T-helper 2 cell treated with Interferon-gamma antibody and Interleukin-4, amounts not matched to agents 5 μg/mL and 100 μg/mL, for 36 hours (primary cell): ENCODE measurements at regions not wholly inside any gene's neighbourhood (a gene's known extent, or its start where the extent isn't known, plus 50 kb on each side); places are given as distances from the start of the nearest gene placed in this dataset.

Source experiments
- DNase-seq: peaks from one replicate; pipeline ENCODE4 v3.0.0; 2021; ENCODE audit warnings: low spot score
- H3K27ac Mint-ChIP-seq: one replicate; pipeline ENCODE4 v1.8.0; 2021; ENCODE audit warnings: mild to moderate bottlenecking, mixed read lengths
- H3K27me3 Mint-ChIP-seq: one replicate; pipeline ENCODE4 v1.8.0; 2021; ENCODE audit warnings: low read depth, mixed read lengths
- H3K36me3 Mint-ChIP-seq: one replicate; pipeline ENCODE4 v1.8.0; 2021; ENCODE audit warnings: low read depth, mixed read lengths
- H3K4me1 Mint-ChIP-seq: one replicate; pipeline ENCODE4 v1.8.0; 2021; ENCODE audit warnings: low read depth, mixed read lengths
- H3K4me3 Mint-ChIP-seq: one replicate; pipeline ENCODE4 v1.8.0; 2022; ENCODE audit warnings: mild to moderate bottlenecking, moderate library complexity, mixed read lengths
- H3K9me3 Mint-ChIP-seq: one replicate; pipeline ENCODE4 v1.8.0; 2021; ENCODE audit warnings: mixed read lengths

DNA sequence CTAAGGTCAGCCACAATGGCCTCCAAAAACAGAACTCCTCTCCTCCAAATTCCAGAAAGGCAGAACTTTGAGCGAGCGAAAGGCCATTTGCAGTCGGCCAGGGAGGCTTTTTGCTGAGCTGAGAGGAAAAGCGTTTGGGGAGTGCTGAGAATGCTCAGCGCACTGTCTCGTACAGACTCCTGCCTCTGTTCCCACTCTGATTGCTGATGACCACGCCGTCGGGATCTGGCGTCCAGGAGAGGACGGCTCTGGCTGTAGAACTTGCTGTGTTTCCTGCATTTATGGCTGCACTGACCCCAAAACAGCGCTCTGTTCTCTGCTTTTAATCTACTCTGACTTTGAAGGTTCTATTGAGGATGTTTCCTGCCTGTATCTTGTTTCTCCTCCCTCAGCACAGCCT, 82.4 kb upstream of the WSCD2 start:
- Mint-ChIP-seq H3K27ac (no peak overlapping the region), H3K4me3 (no peak overlapping the region), H3K9me3 (no peaks in the 10 kb centered on the region), H3K27me3 (peaks cover 12% of the 10 kb centered on the region), H3K4me1 (peaks cover 3% of the 10 kb centered on the region), H3K36me3 (no peaks in the 10 kb centered on the region)
- DNase-seq = no peak

DNA sequence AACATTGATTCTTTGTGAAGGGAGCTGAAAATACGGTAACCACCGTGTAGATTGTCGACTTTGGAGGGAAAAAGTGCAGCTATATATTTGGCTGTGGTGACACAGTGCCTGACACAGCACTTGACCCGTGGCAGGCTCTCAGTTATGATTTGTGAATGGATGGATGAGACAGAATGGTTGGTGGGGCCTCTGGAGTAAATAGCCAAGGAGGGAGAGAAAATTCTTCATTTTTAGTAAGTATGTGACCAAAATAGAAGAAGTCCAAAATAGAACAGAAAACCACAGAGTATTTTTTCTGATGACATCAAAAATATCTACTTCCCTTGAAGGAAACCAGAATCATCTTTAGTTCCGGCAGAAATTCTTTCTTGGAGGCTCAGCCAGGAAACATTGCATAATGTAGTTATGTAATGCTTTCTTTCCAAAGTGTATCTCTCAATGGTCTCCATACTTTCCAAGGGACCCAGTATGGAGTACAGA, 82.0 kb upstream of the WSCD2 start:
- H3K27me3 Mint-ChIP-seq = peaks cover 12% of the 10 kb centered on the region
- no peak overlapping the region for H3K27ac Mint-ChIP-seq
- no peaks in the 10 kb centered on the region for H3K9me3 Mint-ChIP-seq
- H3K4me3 Mint-ChIP-seq = no peak overlapping the region
- peaks cover 3% of the 10 kb centered on the region for H3K4me1 Mint-ChIP-seq
- no peaks in the 10 kb centered on the region for H3K36me3 Mint-ChIP-seq
- no peak for DNase-seq

DNA sequence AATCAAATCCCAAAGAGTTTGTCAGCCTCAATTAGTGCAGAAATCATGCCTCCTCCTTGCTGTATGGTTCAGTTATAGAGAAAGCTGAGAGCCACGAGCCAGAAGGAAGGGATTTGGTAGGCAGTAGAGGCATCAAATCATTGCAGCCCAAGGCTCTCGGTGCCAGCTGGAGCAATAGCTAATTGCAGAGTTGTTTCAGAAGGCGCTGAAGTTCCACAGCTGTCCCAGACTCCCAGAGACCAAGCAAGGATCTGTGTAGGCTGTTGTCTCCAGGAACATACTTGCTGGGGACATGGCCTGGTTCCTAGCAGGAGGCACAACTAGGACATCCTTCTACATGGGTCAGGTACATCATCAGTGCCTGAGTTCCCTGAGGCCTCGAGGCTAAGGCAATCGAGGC, 80.4 kb upstream of the WSCD2 start:
- peaks cover 3% of the 10 kb centered on the region for H3K4me1 Mint-ChIP-seq
- no peaks in the 10 kb centered on the region for H3K9me3 Mint-ChIP-seq
- H3K27me3 Mint-ChIP-seq = peaks cover 11% of the 10 kb centered on the region
- no peak for DNase-seq
- H3K36me3 Mint-ChIP-seq = no peaks in the 10 kb centered on the region
- no peak overlapping the region for H3K27ac Mint-ChIP-seq
- H3K4me3 Mint-ChIP-seq = no peak overlapping the region

DNA sequence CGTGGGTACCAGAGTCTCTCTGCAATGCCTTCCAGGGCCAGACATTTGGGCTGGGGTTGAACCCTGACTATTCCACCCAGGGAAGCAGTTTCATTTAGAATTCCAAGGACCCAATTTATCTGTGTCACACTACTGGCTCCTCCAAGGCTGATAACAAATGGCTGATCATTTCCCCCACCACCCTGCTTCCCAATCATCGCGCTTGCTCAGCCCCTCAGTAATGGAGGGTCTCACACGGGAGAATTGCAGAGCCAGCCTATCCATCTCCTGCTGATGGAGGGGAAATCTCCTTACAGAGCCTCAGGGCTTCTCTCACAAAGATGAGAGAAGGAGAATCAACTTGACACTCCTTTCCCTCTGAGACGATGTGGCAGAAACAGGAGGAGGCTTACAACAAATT, 78.4 kb upstream of the WSCD2 start:
- Mint-ChIP-seq H3K4me3 (no peak overlapping the region), H3K9me3 (no peaks in the 10 kb centered on the region), H3K36me3 (no peaks in the 10 kb centered on the region), H3K27me3 (peaks cover 11% of the 10 kb centered on the region), H3K4me1 (peaks cover 3% of the 10 kb centered on the region), H3K27ac (no peak overlapping the region)
- DNase-seq = no peak

DNA sequence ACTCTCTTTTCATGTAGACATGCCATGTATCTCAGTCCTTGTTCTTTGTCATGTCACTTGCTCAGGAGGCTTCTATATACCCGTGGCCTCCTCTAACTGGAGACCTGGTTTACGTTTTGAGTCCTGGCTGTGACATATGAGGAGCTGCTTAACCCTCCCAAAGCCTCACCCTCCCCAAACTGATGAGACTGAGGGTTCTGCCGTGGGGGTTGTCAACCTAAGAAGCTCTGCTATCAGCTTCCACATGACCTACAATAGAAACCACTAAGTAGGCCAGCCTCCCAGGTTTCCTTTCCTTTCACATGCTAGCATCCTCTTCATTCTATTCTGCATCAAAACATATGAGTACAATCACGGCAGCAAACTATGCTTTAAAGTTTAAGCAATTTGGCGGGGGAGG, 76.8 kb upstream of the WSCD2 start:
- H3K27me3 Mint-ChIP-seq = peaks cover 7% of the 10 kb centered on the region
- H3K4me3 Mint-ChIP-seq = no peak overlapping the region
- no peak for DNase-seq
- H3K27ac Mint-ChIP-seq = no peak overlapping the region
- H3K4me1 Mint-ChIP-seq = no peaks in the 10 kb centered on the region
- no peaks in the 10 kb centered on the region for H3K36me3 Mint-ChIP-seq
- no peaks in the 10 kb centered on the region for H3K9me3 Mint-ChIP-seq

DNA sequence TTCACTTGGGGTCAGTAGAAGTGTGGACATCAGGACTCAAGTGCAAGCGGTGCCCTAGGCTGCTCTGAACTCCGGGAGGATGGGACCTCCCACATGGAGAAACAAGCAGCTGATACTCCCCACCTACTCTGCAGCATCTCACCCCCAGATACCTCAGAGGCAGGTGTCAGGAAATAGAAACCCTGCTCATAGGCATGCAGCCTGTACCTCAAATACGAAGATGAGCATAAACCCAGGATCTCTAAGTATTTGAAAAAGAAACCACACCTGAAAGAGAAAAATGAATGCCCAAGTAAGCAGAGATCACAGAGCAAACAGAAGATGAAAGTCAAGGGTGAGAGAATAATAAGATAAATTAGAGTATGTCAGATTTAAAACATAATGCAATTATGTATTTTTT, 75.6 kb upstream of the WSCD2 start:
- no peaks in the 10 kb centered on the region for H3K9me3 Mint-ChIP-seq
- H3K4me1 Mint-ChIP-seq = no peaks in the 10 kb centered on the region
- no peak overlapping the region for H3K4me3 Mint-ChIP-seq

DNA sequence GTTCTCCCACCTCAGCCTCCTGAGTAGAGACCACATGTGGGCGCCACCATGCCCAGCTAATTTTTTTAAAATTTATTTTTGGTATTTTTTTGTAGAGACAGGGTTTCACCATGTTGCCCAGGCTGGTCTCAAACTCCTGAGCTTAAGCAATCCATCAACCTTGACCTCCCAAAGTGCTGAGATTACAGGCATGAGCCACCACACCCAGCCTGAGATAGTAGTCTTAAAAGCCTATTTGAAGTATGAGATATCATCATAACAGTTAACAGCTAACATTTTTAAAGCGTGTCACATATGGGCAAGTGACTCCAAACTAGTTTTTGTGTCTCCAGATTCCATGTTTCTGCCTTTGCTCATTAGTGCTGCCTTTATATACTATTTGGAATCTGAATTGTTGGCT, 74.6 kb upstream of the WSCD2 start:
- H3K4me3 Mint-ChIP-seq = no peak overlapping the region
- H3K4me1 Mint-ChIP-seq = no peaks in the 10 kb centered on the region
- no peaks in the 10 kb centered on the region for H3K27me3 Mint-ChIP-seq
- no peak for DNase-seq
- H3K36me3 Mint-ChIP-seq = no peaks in the 10 kb centered on the region
- H3K9me3 Mint-ChIP-seq = no peaks in the 10 kb centered on the region
- no peak overlapping the region for H3K27ac Mint-ChIP-seq

More for the DNA sequence above, 75.6 kb upstream of the WSCD2 start:
- H3K27me3 Mint-ChIP-seq = no peaks in the 10 kb centered on the region
- DNase-seq = no peak
- H3K27ac Mint-ChIP-seq = no peak overlapping the region
- H3K36me3 Mint-ChIP-seq = no peaks in the 10 kb centered on the region

DNA sequence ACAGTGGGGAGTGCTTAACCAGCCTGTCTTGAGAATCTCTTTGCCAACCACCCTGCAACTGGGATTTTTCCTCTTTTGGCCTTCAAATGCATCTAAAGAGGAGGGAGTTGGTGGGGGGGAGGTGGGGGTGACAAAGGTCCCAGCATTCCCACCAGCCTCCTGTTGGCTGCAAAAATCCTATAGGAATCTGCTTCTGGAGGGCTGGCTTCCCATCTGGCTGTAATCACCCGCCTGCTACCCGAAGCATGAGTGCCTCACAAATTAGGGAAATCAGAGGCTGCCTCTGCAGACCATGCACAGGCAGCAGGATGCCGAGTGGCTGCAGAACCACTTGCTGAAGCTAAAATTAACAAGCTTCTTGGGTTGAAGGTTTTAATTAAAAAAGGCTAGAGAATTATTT, 73.9 kb upstream of the WSCD2 start:
- H3K36me3 Mint-ChIP-seq = no peaks in the 10 kb centered on the region
- DNase-seq = no peak
- no peaks in the 10 kb centered on the region for H3K9me3 Mint-ChIP-seq
- no peak overlapping the region for H3K4me3 Mint-ChIP-seq
- no peaks in the 10 kb centered on the region for H3K4me1 Mint-ChIP-seq
- H3K27me3 Mint-ChIP-seq = no peaks in the 10 kb centered on the region
- H3K27ac Mint-ChIP-seq = no peak overlapping the region

DNA sequence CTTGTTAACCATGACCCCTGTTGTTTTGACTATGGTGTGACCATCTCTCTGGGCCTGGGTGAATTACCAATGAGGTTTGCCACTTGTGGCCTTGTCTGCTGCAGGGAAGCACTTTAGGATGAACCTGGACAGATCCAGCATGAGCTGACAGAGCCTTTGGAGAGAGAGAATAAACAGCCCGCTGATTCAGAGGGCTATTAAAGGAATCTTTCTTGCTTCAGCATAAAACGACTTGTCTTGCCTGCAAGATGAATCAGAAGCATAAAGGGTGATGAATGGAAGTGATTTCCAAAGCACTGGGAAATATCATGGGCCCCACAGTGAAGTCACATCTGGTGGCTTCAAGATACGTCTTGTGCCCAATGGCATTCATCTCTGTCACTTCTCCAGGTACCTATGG, 69.0 kb upstream of the WSCD2 start:
- no peaks in the 10 kb centered on the region for H3K9me3 Mint-ChIP-seq
- H3K4me1 Mint-ChIP-seq = no peaks in the 10 kb centered on the region
- DNase-seq = no peak
- no peaks in the 10 kb centered on the region for H3K36me3 Mint-ChIP-seq
- H3K27ac Mint-ChIP-seq = no peak overlapping the region
- no peak overlapping the region for H3K4me3 Mint-ChIP-seq
- H3K27me3 Mint-ChIP-seq = no peaks in the 10 kb centered on the region

DNA sequence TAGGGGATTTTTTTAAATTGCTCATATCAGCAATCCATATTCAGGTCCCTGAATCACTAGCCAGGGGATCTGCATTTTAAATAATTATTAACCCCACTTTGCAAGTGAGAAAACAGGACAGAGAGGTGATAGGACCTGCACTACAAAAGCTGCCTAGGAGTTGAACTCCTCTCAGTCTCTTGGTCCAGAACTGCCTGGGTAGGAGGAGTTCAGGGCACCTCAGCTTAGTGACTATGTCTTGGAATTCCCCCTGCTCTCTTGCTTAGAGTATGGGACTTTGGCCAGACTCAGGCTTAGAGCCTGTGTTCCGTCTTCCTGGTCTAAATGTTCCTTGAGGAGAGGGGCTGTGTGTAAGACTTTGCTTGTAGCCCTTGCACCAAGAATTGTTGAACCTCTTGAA, 68.2 kb upstream of the WSCD2 start:
- H3K27me3 Mint-ChIP-seq = no peaks in the 10 kb centered on the region
- no peak overlapping the region for H3K27ac Mint-ChIP-seq
- H3K36me3 Mint-ChIP-seq = no peaks in the 10 kb centered on the region
- no peaks in the 10 kb centered on the region for H3K9me3 Mint-ChIP-seq
- no peaks in the 10 kb centered on the region for H3K4me1 Mint-ChIP-seq
- H3K4me3 Mint-ChIP-seq = no peak overlapping the region
- DNase-seq = no peak

DNA sequence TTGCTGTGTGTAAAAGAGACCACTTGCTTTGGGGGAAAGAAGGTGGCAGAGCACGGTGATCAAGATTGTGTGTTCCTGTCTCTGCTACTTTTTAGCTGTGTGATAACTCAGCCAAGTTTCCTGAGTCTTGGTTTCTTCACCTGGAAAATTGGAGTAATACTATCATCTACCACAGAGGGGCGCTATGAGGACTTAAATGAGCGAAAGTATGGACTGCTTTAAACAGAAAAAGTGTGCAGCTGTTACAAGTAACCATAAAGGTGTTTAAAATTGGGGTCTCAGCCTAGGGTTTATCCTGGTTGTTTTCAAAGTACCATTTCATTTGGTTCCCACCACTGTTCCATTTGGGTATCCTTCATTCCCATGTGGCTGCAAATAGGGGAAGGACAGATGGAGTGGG, 65.9 kb upstream of the WSCD2 start:
- H3K36me3 Mint-ChIP-seq = no peaks in the 10 kb centered on the region
- no peaks in the 10 kb centered on the region for H3K4me1 Mint-ChIP-seq
- H3K27me3 Mint-ChIP-seq = no peaks in the 10 kb centered on the region
- H3K9me3 Mint-ChIP-seq = no peaks in the 10 kb centered on the region
- H3K27ac Mint-ChIP-seq = no peak overlapping the region
- no peak for DNase-seq
- no peak overlapping the region for H3K4me3 Mint-ChIP-seq

DNA sequence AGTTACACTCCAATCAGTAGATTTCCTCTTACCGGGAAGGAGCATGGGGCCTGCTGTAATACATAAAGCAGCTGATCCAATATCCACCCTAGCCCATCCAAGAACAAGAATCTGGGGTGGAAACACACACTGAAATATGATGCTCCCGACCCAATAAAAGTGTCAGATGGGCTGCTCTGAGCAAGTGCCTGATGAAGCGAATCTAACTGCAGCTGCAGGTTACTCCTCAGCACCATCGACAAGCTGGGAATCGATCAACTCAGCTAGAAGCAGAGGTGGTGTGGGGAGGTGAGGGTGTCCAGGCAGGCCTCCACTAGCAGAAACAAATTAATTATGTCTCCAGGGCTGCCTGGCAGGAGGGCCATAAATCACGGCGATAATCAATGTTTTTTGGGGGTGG, 64.0 kb upstream of the WSCD2 start:
- Mint-ChIP-seq H3K9me3 (no peaks in the 10 kb centered on the region), H3K27ac (no peak overlapping the region), H3K27me3 (no peaks in the 10 kb centered on the region), H3K4me3 (no peak overlapping the region), H3K36me3 (no peaks in the 10 kb centered on the region), H3K4me1 (no peaks in the 10 kb centered on the region)
- DNase-seq = no peak

DNA sequence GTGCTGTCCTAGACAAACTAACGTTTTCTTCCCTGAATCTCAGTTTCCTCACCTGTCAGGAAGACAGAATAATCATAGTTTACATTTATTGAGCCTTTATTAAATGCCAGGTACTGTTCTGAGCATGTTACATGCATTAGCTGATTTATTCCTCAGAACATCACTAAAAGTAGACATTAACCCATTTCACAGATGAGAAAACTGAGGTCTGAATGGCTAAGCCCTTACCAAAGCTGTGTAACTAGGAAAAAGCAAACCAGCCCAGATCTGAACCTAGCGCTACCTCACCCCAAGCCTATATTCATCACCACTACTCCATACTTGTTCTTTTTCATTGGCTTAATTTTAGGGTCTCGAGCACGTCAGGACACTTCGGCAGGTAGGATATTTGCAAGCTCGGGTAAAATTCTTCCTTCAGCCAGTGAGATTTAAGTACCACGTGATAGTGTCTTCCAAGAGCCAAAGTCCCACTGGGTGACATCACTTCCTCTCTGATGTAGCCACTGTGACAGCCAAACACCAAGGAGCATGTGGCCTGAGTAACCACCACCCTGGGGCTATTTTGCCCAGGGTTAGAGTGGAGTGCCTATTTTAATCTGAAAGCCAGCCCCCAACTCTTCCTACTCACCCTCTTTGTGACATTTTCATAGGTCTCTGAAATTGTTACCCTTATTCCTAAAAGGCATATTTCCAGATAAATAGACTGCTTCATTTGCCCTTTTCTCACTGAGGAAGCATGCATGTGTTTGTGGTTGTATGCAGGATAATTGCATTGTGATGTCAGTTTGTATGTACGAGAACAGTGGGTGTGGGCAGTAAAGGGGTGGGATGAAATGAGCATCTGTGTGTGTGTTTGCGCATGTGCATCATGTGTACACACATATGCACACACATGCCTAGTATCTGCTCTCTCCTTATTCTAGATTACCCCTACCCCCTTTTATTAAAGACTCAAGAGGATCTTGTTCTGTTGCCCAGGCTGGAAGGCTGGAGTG, 62.2 kb upstream of the WSCD2 start:
- Mint-ChIP-seq H3K27ac (no peak overlapping the region), H3K27me3 (no peaks in the 10 kb centered on the region), H3K9me3 (no peaks in the 10 kb centered on the region), H3K4me3 (no peak overlapping the region), H3K4me1 (no peaks in the 10 kb centered on the region), H3K36me3 (no peaks in the 10 kb centered on the region)
- no peak for DNase-seq

DNA sequence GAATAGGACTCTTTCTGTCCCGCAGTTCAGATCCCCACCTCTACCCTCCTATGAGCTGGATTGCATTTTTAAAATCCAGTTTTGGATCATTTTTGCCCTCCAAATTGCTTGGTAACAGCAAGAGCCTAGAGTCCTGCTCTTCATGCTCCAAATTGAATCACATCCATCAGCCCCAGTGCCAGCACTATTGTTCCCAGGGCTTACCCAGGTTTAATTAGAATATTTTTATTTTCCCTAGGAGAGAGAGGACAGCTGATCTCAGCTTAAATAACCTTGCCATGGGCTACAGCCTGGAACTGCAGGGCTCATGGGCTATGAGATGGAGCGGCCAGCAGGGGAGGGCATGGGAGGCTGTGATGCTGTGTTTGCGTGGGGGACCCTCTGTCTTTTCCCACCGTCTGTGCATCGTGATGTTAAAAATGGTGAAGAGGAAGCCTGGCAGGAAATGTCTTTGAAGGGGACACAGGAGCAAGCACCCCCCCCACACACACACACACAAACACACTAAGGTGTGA, 59.4 kb upstream of the WSCD2 start:
- H3K27me3 Mint-ChIP-seq = peaks cover 3% of the 10 kb centered on the region
- no peak for DNase-seq

More for the DNA sequence above, 59.4 kb upstream of the WSCD2 start:
- Mint-ChIP-seq H3K27ac (no peak overlapping the region), H3K4me1 (no peaks in the 10 kb centered on the region), H3K9me3 (no peaks in the 10 kb centered on the region), H3K36me3 (no peaks in the 10 kb centered on the region), H3K4me3 (no peak overlapping the region)
